Neural progenitor cell (in vitro differentiated cells): ENCODE measurements at regions not wholly inside any gene's neighbourhood (a gene's known extent, or its start where the extent isn't known, plus 50 kb on each side); places are given as distances from the start of the nearest gene placed in this dataset.
"Not testable (repeated sequence)": the region's sequence is repeated elsewhere in the genome, so short reads cannot be mapped to it uniquely, and the experiment has no call there.

Experiments
- DNase-seq: peaks from one replicate; pipeline ENCODE4 v3.0.0-alpha.2; 2016; ENCODE audit warnings: low spot score
- H2AFZ ChIP-seq: fragments of 200-600 bp; sonication (generic); replicated peaks from 2 replicates; pipeline ENCODE4 v1.6.1; 2016; ENCODE audit warnings: antibody characterized with exemption
- H3F3A ChIP-seq: fragments of 200-600 bp; sonication (generic); 2 replicates; pipeline ENCODE4 v1.6.1; 2016; ENCODE audit warnings: antibody characterized with exemption, low read depth
- H3K27ac ChIP-seq: fragments of 200-600 bp; sonication (generic); 2 replicates; pipeline ENCODE4 v1.5.1; 2016; ENCODE audit warnings: mild to moderate bottlenecking
- H3K27me3 ChIP-seq: fragments of 200-600 bp; sonication (generic); 2 replicates; pipeline ENCODE4 v1.6.1; 2016; ENCODE audit warnings: mild to moderate bottlenecking, moderate library complexity
- H3K36me3 ChIP-seq: fragments of 200-600 bp; sonication (generic); 2 replicates; pipeline ENCODE4 v1.5.1; 2016
- H3K4me1 ChIP-seq: fragments of 200-600 bp; sonication (generic); 2 replicates; pipeline ENCODE4 v1.6.1; 2016; ENCODE audit warnings: mixed run types
- H3K4me2 ChIP-seq: fragments of 200-600 bp; sonication (generic); 2 replicates; pipeline ENCODE4 v1.6.1; 2016
- H3K4me3 ChIP-seq: fragments of 200-600 bp; sonication (generic); 2 replicates; pipeline ENCODE4 v1.5.1; 2016
- H3K79me2 ChIP-seq: fragments of 200-600 bp; sonication (generic); 2 replicates; pipeline ENCODE4 v1.6.1; 2016; ENCODE audit warnings: low read depth
- H3K9ac ChIP-seq: fragments of 200-600 bp; sonication (generic); 2 replicates; pipeline ENCODE4 v1.6.1; 2016
- H3K9me3 ChIP-seq: fragments of 200-600 bp; sonication (generic); 2 replicates; pipeline ENCODE4 v1.5.1; 2016; ENCODE audit warnings: low read depth
- H4K20me1 ChIP-seq: fragments of 200-600 bp; sonication (generic); 2 replicates; pipeline ENCODE4 v1.6.1; 2016; ENCODE audit warnings: low read depth
- H3K27ac Mint-ChIP-seq: 3 replicates; pipeline ENCODE4 v1.8.0; 2021; ENCODE audit warnings: mixed read lengths
- H3K27me3 Mint-ChIP-seq: 2 replicates; pipeline ENCODE4 v1.8.0; 2022; ENCODE audit warnings: low read depth, mild to moderate bottlenecking, inconsistent platforms, moderate library complexity, mixed read lengths; ENCODE audit not compliant: insufficient read depth
- H3K36me3 Mint-ChIP-seq: 3 replicates; pipeline ENCODE4 v1.8.0; 2021; ENCODE audit warnings: mixed read lengths
- H3K4me1 Mint-ChIP-seq: 3 replicates; pipeline ENCODE4 v1.8.0; 2021; ENCODE audit warnings: mixed read lengths
- H3K4me3 Mint-ChIP-seq: 3 replicates; pipeline ENCODE4 v1.8.0; 2021; ENCODE audit warnings: mild to moderate bottlenecking, moderate library complexity, mixed read lengths
- H3K9me3 Mint-ChIP-seq: 3 replicates; pipeline ENCODE4 v1.8.0; 2020; ENCODE audit warnings: mixed read lengths
- EZH2 ChIP-seq: fragments of 200-600 bp; sonication (generic); IDR thresholded peaks from 2 replicates; pipeline ENCODE4 v1.6.1; 2017; ENCODE audit warnings: antibody characterized with exemption, mild to moderate bottlenecking, moderate library complexity
- EZH2phosphoT487 ChIP-seq: fragments of 200-600 bp; sonication (generic); IDR thresholded peaks from 2 replicates; pipeline ENCODE4 v1.6.1; 2017; ENCODE audit warnings: antibody characterized with exemption
- TF ChIP-seq, protein P1 (sequence below): fragments of 200-600 bp; sonication (generic); IDR thresholded peaks from 2 replicates; pipeline ENCODE4 v1.5.1; 2017; ENCODE audit warnings: antibody characterized with exemption, mild to moderate bottlenecking

DNA sequence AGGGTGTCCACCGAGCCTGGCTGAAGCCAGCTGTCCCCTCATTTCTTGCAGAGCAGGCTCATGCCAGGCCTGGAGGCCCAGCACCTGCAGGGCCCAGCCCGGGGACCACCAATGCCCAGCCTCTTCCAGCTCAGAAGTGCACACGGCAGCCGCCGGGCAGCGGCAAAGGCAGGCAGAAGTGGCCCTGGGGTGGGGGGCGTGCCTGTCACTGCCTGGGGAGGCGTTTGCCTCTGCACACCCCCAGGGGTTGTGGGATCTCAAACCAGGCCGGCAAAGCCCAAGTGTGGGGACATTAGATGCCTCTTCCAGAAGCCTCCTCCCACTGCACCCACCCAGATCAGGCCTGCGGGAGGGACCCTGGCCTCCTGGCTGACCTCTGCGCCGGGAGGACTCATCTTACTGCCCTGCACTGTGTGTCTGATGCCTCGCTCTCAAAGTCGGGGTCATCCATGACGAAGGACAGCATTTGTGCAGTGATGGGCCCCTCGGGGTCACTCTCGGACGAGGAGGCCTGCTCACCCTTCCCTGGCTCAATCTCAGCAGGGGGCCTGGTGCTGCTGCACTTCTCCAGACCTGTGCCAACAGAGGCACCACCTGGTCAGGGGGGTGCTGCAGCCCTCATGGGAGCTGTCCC, 255.8 kb downstream of the ANKRD30B start:
- not testable (repeated sequence) for H3F3A ChIP-seq, H3K4me3 Mint-ChIP-seq, DNase-seq, H3K79me2 ChIP-seq, H3K36me3 Mint-ChIP-seq, H3K4me2 ChIP-seq, H3K27ac Mint-ChIP-seq, H3K9me3 ChIP-seq, H3K27ac ChIP-seq, H3K36me3 ChIP-seq, H2AFZ ChIP-seq, H3K9ac ChIP-seq, H3K4me3 ChIP-seq, H4K20me1 ChIP-seq, H3K27me3 Mint-ChIP-seq, H3K27me3 ChIP-seq, H3K4me1 Mint-ChIP-seq, H3K4me1 ChIP-seq
- H3K9me3 Mint-ChIP-seq, result peaks cover 21% of the 10 kb centered on the region

DNA sequence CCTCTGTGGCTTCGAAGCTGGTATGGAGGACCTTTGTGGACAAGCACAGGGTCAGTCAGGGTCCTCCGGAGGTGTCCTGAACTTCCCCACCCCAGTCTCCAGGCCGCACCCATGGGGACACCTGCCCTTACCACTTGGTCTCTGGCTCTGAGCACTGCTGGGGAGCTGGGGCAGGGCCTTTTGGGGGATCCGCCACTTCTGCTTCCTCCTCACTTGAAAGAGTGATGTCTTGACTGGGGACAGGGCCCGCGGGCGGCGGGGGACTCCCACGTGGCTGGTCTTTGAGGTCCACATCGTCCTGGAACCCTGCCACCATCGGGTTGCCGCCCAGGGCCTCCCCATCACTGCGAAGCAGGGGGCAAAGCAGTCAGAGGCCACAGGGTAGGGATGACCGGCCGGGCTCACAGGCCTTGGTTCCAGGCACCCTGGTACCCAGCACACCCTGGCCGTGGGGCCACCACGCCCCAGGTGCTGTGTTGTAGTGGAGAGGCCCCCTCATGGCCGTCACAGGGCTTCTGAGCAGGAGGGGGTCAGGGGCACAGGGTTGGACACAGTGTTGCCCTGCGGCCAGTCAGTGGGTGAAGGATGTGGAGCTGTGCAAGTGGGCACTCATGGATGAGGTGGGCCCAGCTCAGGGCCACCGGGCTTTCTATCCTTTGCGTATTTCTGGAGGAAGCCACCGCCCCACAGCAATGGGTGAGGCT, 256.4 kb downstream of the ANKRD30B start:
- not testable (repeated sequence) for H3K36me3 ChIP-seq

DNA sequence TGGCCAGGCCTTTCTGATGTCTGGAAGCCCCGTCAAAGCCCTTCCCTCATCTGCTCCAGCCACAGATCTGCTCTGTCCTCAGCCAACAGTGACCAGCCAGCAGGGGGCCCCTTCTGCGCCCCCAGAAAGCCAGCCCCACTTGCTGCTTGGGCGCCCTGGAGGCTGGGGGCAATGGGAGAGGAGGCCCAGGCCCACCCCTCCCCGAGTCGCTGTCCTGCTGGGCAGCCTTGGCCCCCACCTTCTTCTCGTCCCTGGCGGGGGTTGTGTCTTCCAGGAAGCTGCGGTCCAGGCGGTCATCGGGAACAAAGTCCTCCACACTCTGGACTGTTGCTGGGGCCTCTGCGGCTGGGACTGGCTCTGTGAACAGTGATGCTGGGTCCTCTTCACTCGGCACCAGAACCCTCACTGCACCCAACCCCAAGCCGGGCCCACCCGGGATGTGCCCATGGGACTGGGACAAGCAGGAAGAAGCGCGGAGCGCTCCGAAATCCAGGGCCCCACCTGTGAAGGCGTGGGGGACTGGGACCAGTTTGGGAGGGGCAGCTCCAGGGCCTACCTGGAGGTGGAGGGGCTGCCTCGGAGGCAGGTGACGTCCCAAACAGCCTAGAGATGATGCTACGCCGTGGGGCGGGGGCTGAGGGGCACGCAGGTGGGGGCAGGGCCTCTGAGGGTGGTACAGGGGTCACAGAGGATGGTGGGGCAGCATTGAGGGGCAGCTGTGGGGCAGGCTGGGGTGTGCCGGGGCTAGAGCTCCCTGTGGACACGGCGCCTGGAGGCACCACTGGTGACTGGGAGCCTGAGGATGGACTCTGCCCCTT, 257.6 kb downstream of the ANKRD30B start:
- Mint-ChIP-seq H3K4me1 (no peaks in the 10 kb centered on the region), H3K36me3 (peaks cover 2% of the 10 kb centered on the region), H3K27ac (no peak overlapping the region), H3K4me3 (no peak overlapping the region), H3K27me3 (peaks cover 4% of the 10 kb centered on the region), H3K9me3 (peaks cover 22% of the 10 kb centered on the region)
- Histone ChIP-seq H3K27me3 (no peaks in the 10 kb centered on the region), H2AFZ (no peak overlapping the region), H3K36me3 (no peaks in the 10 kb centered on the region), H3K79me2 (no peaks in the 10 kb centered on the region), H3K4me3 (no peak overlapping the region), H3K27ac (no peak overlapping the region), H3K4me2 (no peak overlapping the region), H3K9me3 (no peaks in the 10 kb centered on the region), H3K4me1 (no peaks in the 10 kb centered on the region), H3K9ac (no peak overlapping the region), H3F3A (no peaks in the 10 kb centered on the region), H4K20me1 (no peaks in the 10 kb centered on the region)
- TF ChIP-seq, protein P1, sequence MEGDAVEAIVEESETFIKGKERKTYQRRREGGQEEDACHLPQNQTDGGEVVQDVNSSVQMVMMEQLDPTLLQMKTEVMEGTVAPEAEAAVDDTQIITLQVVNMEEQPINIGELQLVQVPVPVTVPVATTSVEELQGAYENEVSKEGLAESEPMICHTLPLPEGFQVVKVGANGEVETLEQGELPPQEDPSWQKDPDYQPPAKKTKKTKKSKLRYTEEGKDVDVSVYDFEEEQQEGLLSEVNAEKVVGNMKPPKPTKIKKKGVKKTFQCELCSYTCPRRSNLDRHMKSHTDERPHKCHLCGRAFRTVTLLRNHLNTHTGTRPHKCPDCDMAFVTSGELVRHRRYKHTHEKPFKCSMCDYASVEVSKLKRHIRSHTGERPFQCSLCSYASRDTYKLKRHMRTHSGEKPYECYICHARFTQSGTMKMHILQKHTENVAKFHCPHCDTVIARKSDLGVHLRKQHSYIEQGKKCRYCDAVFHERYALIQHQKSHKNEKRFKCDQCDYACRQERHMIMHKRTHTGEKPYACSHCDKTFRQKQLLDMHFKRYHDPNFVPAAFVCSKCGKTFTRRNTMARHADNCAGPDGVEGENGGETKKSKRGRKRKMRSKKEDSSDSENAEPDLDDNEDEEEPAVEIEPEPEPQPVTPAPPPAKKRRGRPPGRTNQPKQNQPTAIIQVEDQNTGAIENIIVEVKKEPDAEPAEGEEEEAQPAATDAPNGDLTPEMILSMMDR, result no peak
- TF ChIP-seq EZH2 (no peak), EZH2phosphoT487 (no peak)
- no peak for DNase-seq

More for the DNA sequence above, 256.4 kb downstream of the ANKRD30B start:
- not testable (repeated sequence) for H3K36me3 Mint-ChIP-seq, H3K27me3 Mint-ChIP-seq, H3K4me1 Mint-ChIP-seq, H3F3A ChIP-seq, H3K79me2 ChIP-seq, H3K27ac ChIP-seq, H3K4me3 Mint-ChIP-seq, H3K4me3 ChIP-seq, H3K4me2 ChIP-seq, H4K20me1 ChIP-seq, DNase-seq, H3K27me3 ChIP-seq, H3K9me3 ChIP-seq, H3K9ac ChIP-seq, H3K4me1 ChIP-seq, H3K27ac Mint-ChIP-seq, H2AFZ ChIP-seq
- H3K9me3 Mint-ChIP-seq, result peaks cover 23% of the 10 kb centered on the region

DNA sequence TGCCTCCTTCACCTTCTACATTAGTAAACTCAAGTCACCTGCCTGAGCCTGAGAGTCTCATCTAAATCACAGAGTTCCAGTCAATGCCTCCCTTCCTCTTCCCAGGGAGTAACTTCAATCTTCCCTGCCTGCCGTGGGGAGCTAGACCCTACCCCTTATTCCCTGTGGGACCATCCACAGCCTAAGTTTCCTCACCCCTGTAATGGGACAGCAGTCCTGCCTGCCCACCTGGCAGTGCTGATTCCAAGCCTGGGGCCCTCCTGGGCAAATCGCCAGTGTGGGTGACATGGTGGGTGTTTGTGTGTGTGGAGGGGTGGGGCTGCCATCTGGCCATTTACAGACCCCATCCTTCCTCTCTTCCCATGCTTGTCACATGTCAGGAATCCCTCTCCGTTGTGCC, 258.6 kb downstream of the ANKRD30B start:
- H3K4me3 Mint-ChIP-seq, H3K4me1 ChIP-seq, H3K9me3 ChIP-seq, DNase-seq, H3K27ac Mint-ChIP-seq, H3K4me2 ChIP-seq, H3K4me1 Mint-ChIP-seq, H3K79me2 ChIP-seq, H2AFZ ChIP-seq, H3K9ac ChIP-seq, H3K27me3 ChIP-seq, H3K36me3 Mint-ChIP-seq, H3K4me3 ChIP-seq, H3K27ac ChIP-seq, H3K36me3 ChIP-seq, H4K20me1 ChIP-seq, H3F3A ChIP-seq, H3K27me3 Mint-ChIP-seq: not testable (repeated sequence)
- H3K9me3 Mint-ChIP-seq, result peaks cover 24% of the 10 kb centered on the region

DNA sequence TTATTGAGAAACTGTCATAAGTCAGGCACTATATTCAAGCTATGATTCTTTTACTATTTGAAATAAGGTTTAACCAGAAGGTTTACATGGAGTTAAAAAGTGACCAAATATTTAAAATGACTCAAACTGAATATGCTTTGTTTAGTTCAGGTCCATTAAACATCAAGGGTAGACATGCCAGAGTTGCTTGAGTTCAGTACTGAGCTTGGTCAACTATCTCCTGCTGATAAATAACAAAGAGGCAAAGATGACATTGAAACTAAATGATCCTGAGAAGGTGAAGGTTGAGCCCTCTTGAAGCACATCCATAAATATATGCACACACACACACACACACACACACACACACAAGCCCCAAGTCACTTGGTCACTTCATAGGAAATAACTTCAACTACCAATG, 278.1 kb downstream of the ANKRD30B start:
- H3F3A ChIP-seq, H3K4me3 ChIP-seq, H3K4me1 ChIP-seq, H3K9ac ChIP-seq, H3K36me3 ChIP-seq, H3K27ac ChIP-seq, H3K27me3 ChIP-seq, H2AFZ ChIP-seq, DNase-seq, H3K4me1 Mint-ChIP-seq, H3K36me3 Mint-ChIP-seq, H3K4me2 ChIP-seq, H3K79me2 ChIP-seq, H3K9me3 ChIP-seq, H4K20me1 ChIP-seq, H3K27ac Mint-ChIP-seq, H3K27me3 Mint-ChIP-seq, H3K4me3 Mint-ChIP-seq: not testable (repeated sequence)
- H3K9me3 Mint-ChIP-seq, result peaks cover 12% of the 10 kb centered on the region

DNA sequence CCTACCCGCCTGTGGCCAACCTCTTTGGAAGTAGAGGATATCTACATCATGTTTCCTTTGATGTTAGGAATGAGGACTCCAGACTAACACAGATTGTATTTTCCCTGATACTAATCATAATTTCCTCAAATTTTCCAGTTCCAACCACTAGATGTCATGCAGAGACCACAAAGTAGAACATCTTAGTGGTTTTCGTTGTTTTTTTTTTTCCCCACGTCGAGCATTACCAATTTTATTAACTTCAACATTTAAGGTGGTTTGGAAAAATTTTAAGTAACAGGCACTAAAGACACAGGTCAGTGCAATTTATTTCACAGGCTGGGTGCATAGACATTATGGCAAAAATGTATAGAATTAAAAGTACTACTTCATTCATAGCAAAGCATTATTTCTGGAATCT, 280.1 kb downstream of the ANKRD30B start:
- H3K9ac ChIP-seq, H3K9me3 ChIP-seq, H3K27me3 ChIP-seq, H3K36me3 ChIP-seq, H3K79me2 ChIP-seq, DNase-seq, H3K36me3 Mint-ChIP-seq, H3K27ac Mint-ChIP-seq, H3K4me3 ChIP-seq, H3K4me3 Mint-ChIP-seq, H3K27me3 Mint-ChIP-seq, H3K4me2 ChIP-seq, H3F3A ChIP-seq, H3K4me1 ChIP-seq, H4K20me1 ChIP-seq, H3K9me3 Mint-ChIP-seq, H3K4me1 Mint-ChIP-seq, H3K27ac ChIP-seq, H2AFZ ChIP-seq: not testable (repeated sequence)
